WTC11 (cell line): ENCODE measurements at regions not wholly inside any gene's neighbourhood (a gene's known extent, or its start where the extent isn't known, plus 50 kb on each side); places are given as distances from the start of the nearest gene placed in this dataset.

Source experiments
- CBFB ChIP-seq: sonication (generic); formaldehyde crosslinking; IDR thresholded peaks from 2 replicates; pipeline ENCODE4 v1.8.1; 2022; ENCODE audit warnings: mild to moderate bottlenecking, low read depth, missing genetic modification reagents
- ESRRA ChIP-seq: sonication (generic); formaldehyde crosslinking; IDR thresholded peaks from 2 replicates; pipeline ENCODE4 v1.8.1; 2022; ENCODE audit warnings: mild to moderate bottlenecking, missing genetic modification reagents, borderline replicate concordance
- KAT7 ChIP-seq: sonication (generic); formaldehyde crosslinking; IDR thresholded peaks from 2 replicates; pipeline ENCODE4 v1.8.1; 2023; ENCODE audit warnings: missing genetic modification reagents, mild to moderate bottlenecking, borderline replicate concordance
- NR3C1 ChIP-seq: sonication (generic); formaldehyde crosslinking; conservative IDR thresholded peaks from 2 replicates; pipeline ENCODE4 v1.8.1; 2023; ENCODE audit warnings: low read depth, mild to moderate bottlenecking, missing genetic modification reagents
- SP1 ChIP-seq: sonication (generic); formaldehyde crosslinking; conservative IDR thresholded peaks from 2 replicates; pipeline ENCODE4 v1.8.1; 2022; ENCODE audit warnings: missing genetic modification reagents
- TEAD1 ChIP-seq: sonication (generic); formaldehyde crosslinking; IDR thresholded peaks from 2 replicates; pipeline ENCODE4 v1.8.0; 2022; ENCODE audit warnings: mild to moderate bottlenecking, missing genetic modification reagents
- TF ChIP-seq, protein P1 (sequence below): fragments of 200-600 bp; IDR thresholded peaks from 2 replicates; pipeline ENCODE4 v1.8.0; 2022; ENCODE audit warnings: antibody characterized with exemption
- TF ChIP-seq, protein P2 (sequence below): sonication (generic); formaldehyde crosslinking; IDR thresholded peaks from 2 replicates; pipeline ENCODE4 v1.8.1; 2022; ENCODE audit warnings: mild to moderate bottlenecking, moderate library complexity, missing genetic modification reagents
- TF ChIP-seq, protein P3 (sequence below): sonication (generic); formaldehyde crosslinking; IDR thresholded peaks from 2 replicates; pipeline ENCODE4 v1.8.0; 2023; ENCODE audit warnings: missing genetic modification reagents, mild to moderate bottlenecking, borderline replicate concordance
- TF ChIP-seq, protein P4 (sequence below): sonication (generic); formaldehyde crosslinking; IDR thresholded peaks from 2 replicates; pipeline ENCODE4 v1.8.0; 2023; ENCODE audit warnings: missing genetic modification reagents
- TF ChIP-seq, protein P5 (sequence below): sonication (generic); formaldehyde crosslinking; conservative IDR thresholded peaks from 2 replicates; pipeline ENCODE4 v1.8.1; 2022; ENCODE audit warnings: mild to moderate bottlenecking, missing genetic modification reagents
- TF ChIP-seq, protein P6 (sequence below): sonication (generic); formaldehyde crosslinking; IDR thresholded peaks from 2 replicates; pipeline ENCODE4 v1.8.0; 2022; ENCODE audit warnings: mild to moderate bottlenecking, missing genetic modification reagents
- TF ChIP-seq, protein P7 (sequence below): sonication (generic); formaldehyde crosslinking; IDR thresholded peaks from 2 replicates; pipeline ENCODE4 v1.8.0; 2022; ENCODE audit warnings: mild to moderate bottlenecking, missing genetic modification reagents

DNA sequence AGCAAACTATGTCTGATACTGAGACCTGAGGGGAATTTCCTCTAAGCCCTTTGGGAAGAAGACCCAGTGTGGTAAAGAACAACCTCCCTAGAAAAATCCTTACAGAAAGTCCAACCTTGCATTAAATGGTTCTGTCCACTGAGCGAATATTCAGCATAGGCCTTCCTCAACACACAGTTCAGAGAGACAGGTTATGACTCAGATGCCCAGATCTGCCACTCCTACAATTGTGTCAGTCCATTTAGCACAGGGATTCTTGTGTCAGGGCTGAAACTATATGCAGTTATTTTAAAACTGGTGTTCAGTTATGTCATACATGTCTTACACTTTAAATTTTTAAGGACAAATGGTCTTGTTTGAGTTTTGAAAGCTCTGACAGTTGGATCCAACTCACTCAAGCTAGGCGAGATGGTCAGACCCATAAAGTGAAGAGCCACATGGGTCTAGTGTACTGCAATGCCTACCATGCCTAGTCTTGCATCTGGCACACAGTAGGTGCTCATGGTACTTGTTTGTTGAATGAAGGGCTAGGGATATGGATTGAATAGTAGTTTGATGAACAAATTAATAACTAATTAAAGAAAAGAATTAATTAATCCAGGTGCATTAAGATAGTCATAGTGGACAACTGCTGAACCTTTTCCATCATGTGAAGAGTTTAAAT, 207.5 kb upstream of the PWP1 start:
- TF ChIP-seq, protein P1, sequence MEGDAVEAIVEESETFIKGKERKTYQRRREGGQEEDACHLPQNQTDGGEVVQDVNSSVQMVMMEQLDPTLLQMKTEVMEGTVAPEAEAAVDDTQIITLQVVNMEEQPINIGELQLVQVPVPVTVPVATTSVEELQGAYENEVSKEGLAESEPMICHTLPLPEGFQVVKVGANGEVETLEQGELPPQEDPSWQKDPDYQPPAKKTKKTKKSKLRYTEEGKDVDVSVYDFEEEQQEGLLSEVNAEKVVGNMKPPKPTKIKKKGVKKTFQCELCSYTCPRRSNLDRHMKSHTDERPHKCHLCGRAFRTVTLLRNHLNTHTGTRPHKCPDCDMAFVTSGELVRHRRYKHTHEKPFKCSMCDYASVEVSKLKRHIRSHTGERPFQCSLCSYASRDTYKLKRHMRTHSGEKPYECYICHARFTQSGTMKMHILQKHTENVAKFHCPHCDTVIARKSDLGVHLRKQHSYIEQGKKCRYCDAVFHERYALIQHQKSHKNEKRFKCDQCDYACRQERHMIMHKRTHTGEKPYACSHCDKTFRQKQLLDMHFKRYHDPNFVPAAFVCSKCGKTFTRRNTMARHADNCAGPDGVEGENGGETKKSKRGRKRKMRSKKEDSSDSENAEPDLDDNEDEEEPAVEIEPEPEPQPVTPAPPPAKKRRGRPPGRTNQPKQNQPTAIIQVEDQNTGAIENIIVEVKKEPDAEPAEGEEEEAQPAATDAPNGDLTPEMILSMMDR, result no peak
- TF ChIP-seq KAT7 (CRISPR knock-in tag) (no peak), SP1 (CRISPR knock-in tag) (no peak), CBFB (no peak), ESRRA (no peak), TEAD1 (CRISPR knock-in tag) (no peak), NR3C1 (CRISPR knock-in tag) (no peak)
- TF ChIP-seq, protein P2, sequence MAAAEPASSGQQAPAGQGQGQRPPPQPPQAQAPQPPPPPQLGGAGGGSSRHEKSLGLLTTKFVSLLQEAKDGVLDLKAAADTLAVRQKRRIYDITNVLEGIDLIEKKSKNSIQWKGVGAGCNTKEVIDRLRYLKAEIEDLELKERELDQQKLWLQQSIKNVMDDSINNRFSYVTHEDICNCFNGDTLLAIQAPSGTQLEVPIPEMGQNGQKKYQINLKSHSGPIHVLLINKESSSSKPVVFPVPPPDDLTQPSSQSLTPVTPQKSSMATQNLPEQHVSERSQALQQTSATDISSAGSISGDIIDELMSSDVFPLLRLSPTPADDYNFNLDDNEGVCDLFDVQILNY, result no peak
- TF ChIP-seq, protein P3, sequence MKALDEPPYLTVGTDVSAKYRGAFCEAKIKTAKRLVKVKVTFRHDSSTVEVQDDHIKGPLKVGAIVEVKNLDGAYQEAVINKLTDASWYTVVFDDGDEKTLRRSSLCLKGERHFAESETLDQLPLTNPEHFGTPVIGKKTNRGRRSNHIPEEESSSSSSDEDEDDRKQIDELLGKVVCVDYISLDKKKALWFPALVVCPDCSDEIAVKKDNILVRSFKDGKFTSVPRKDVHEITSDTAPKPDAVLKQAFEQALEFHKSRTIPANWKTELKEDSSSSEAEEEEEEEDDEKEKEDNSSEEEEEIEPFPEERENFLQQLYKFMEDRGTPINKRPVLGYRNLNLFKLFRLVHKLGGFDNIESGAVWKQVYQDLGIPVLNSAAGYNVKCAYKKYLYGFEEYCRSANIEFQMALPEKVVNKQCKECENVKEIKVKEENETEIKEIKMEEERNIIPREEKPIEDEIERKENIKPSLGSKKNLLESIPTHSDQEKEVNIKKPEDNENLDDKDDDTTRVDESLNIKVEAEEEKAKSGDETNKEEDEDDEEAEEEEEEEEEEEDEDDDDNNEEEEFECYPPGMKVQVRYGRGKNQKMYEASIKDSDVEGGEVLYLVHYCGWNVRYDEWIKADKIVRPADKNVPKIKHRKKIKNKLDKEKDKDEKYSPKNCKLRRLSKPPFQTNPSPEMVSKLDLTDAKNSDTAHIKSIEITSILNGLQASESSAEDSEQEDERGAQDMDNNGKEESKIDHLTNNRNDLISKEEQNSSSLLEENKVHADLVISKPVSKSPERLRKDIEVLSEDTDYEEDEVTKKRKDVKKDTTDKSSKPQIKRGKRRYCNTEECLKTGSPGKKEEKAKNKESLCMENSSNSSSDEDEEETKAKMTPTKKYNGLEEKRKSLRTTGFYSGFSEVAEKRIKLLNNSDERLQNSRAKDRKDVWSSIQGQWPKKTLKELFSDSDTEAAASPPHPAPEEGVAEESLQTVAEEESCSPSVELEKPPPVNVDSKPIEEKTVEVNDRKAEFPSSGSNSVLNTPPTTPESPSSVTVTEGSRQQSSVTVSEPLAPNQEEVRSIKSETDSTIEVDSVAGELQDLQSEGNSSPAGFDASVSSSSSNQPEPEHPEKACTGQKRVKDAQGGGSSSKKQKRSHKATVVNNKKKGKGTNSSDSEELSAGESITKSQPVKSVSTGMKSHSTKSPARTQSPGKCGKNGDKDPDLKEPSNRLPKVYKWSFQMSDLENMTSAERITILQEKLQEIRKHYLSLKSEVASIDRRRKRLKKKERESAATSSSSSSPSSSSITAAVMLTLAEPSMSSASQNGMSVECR (CRISPR knock-in tag), result no peak
- TF ChIP-seq, protein P4, sequence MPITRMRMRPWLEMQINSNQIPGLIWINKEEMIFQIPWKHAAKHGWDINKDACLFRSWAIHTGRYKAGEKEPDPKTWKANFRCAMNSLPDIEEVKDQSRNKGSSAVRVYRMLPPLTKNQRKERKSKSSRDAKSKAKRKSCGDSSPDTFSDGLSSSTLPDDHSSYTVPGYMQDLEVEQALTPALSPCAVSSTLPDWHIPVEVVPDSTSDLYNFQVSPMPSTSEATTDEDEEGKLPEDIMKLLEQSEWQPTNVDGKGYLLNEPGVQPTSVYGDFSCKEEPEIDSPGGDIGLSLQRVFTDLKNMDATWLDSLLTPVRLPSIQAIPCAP (CRISPR knock-in tag), result no peak
- TF ChIP-seq, protein P5, sequence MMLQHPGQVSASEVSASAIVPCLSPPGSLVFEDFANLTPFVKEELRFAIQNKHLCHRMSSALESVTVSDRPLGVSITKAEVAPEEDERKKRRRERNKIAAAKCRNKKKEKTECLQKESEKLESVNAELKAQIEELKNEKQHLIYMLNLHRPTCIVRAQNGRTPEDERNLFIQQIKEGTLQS (CRISPR knock-in tag), result no peak
- TF ChIP-seq, protein P6, sequence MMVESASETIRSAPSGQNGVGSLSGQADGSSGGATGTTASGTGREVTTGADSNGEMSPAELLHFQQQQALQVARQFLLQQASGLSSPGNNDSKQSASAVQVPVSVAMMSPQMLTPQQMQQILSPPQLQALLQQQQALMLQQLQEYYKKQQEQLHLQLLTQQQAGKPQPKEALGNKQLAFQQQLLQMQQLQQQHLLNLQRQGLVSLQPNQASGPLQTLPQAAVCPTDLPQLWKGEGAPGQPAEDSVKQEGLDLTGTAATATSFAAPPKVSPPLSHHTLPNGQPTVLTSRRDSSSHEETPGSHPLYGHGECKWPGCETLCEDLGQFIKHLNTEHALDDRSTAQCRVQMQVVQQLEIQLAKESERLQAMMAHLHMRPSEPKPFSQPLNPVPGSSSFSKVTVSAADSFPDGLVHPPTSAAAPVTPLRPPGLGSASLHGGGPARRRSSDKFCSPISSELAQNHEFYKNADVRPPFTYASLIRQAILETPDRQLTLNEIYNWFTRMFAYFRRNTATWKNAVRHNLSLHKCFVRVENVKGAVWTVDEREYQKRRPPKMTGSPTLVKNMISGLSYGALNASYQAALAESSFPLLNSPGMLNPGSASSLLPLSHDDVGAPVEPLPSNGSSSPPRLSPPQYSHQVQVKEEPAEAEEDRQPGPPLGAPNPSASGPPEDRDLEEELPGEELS, result no peak
- TF ChIP-seq, protein P7, sequence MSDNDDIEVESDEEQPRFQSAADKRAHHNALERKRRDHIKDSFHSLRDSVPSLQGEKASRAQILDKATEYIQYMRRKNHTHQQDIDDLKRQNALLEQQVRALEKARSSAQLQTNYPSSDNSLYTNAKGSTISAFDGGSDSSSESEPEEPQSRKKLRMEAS (CRISPR knock-in tag), result no peak
